HG02588 (cell line): ENCODE measurements at regions not wholly inside any gene's neighbourhood (a gene's known extent, or its start where the extent isn't known, plus 50 kb on each side); places are given as distances from the start of the nearest gene placed in this dataset.
"Not testable (repeated sequence)": the region's sequence is repeated elsewhere in the genome, so short reads cannot be mapped to it uniquely, and the experiment has no call there.

Experiments used
- ATAC-seq: cut with Tn5 transposase; IDR thresholded peaks from one replicate; pipeline ENCODE4 v1.9.1; 2021; ENCODE audit warnings: mild to moderate bottlenecking, moderate library complexity; ENCODE audit not compliant: unreplicated experiment

DNA sequence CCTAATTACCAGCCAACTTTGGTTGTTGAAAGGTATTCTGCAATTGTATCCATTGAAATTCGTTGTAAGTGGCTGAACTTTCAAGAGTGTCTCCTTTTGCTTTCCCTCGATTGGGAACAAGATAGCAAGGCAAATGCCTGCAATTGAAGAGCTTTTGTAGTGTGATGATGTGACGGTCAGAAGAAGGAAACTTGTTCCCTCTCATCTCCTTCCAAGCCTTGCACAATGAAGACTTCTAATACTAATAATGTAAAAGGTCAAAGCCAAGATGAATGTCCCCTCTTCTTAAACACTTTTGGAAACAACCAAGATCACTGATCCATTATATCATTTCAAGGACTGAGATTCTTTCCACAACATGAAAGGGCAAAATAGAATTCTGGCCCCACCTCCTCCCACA lies 101.9 kb upstream of the LMCD1 start:
- ATAC-seq = no peak

DNA sequence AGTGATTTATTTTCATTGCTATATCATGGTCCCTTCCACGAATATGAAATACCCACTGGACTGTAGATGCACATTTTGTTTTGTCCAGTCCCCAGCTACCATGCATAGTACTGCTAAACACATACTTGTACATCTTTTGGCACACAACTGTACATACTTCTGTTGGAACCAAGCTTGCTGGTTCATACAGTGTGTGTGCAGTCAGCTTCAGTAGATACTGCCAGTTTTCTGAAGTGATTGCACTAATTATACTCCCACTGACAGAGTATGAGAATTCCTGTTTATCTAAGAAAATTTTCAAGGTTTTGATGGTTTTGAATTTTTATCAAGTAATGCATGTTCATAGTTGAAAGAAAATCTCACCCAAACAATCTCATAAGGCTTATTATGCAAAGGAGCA lies 100.7 kb upstream of the LMCD1 start:
- ATAC-seq = no peak

DNA sequence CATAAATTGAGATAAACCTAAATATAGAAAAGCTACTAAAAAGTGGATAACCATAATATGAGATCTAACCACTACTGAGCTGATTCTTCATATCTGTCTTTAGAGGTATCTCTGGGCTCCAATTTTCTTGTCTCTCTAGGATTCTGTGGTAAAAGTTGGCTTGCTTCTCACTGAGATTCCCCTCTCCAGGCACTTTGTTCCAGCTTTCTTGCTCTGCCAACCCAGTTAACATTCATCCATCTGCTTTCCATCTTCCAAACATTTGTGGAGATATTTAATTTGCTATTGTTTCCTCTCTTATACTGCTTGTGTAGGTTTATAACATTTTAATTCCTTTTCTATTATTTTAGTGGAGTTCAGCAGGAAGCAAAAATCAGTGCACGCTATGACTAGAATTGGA lies 97.6 kb upstream of the LMCD1 start:
- no peak for ATAC-seq

- ATAC-seq = no peak
Observed at GRCh38 chr3:8405144-8405543, 96.5 kb upstream of the LMCD1 start.

DNA sequence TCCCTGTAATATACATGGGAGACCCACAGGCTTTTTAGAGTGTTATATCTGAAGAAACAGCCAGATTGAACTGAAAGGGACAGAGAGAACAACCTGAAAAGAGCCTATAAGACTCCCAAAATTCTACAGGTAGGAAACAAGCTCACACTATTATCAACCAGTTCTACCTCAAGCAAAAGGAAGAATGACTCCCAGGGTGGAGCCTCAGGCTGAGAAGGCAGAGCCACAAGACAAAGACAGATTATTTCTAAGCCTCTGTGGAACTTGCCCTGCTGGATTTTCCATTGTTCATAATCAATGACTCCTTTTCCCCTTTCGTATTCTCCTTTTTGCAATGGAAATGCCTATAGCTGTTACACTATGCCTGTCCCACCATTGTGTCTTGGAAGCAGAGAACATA lies 95.1 kb upstream of the LMCD1 start:
- ATAC-seq = no peak

DNA sequence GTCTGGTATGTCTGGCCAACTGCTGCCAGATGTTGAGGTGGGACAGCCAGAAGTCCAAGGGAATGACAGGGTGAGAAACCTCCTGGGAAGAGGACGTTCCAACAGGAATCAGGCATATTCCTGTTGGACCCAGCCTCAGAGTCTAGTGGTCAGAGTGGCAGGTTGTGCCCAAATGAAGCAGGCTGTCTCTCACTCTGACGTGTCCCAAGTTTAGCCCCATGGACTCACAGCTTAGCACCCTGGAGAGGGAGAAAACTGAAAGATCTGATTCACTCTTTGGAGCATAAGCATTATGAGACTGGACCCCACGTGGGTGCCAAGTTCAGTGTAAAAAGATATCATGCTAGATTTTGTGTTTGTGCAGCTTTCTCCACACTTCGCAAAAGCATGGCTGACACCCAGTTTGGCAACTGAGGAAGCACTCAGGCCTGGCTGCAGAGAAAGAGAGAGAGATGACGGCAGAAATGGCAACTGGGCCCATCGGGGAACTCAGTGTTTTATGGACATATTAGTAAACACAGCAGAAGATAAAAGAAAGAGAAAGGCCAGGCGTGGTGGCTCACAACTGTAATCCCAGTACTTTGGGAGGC lies 88.2 kb upstream of the LMCD1 start:
- ATAC-seq = no peak

- ATAC-seq = no peak
Observed at GRCh38 chr3:8416965-8417364, 84.7 kb upstream of the LMCD1 start.

DNA sequence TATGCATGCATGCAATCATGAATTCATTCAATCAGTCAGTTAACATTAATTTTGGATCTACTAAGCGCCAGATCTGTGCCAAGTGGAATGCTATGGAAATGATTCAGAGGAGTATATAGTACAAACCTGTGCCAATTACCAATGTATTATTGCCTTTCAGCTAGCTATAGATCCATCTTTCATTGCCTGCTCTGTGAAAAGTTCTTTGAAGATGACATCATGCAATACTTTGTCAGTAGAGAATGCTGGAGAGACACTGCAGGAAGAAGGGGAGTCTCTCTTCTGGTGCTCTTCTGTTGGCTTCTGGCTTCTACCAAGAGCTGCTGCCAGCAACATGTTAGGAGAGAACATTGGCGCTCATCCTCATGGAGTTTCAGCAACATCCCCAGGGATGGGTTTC lies 81.0 kb upstream of the LMCD1 start:
- no peak for ATAC-seq

DNA sequence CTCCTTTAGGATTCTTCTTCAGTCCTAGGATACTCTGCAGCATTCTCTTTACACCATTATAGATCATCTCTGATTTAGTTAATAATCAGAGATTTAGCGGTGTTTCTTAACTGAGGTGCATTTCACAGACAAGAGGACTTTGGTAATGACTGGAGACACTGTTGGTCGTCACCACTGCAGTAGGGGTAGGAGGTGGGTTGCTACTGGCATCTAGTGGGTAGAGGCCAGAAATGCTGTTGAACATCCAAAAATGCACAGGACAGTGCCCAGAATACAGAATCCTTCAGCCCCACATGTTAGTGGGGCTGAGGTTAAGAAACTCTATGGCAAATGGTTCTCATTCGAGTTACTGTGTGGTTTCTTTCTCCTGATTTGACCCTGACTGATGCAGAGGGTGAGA lies 80.4 kb upstream of the LMCD1 start:
- no peak for ATAC-seq

GRCh38 chr3:8421711-8422110 lies 79.9 kb upstream of the LMCD1 start:
- no peak for ATAC-seq

DNA sequence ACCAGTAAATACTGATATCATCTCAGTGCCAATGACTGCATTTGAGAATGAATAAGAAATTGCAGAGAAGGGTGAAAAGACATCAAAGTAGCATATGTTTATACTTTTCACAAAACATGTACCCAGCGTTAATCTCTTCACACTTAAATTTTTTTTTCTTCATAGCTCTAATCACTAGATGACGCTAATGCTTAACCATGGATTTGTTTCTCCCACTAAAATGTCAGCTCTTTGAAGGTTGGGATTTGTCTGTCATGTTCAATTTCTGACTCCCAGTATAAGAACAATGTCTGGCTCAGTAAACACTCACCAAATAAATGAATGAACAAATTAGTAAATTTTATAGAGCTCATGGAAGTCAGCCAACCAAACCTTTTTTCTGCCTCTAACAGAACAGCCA lies 78.3 kb upstream of the LMCD1 start:
- no peak for ATAC-seq

- ATAC-seq = no peak
Observed at GRCh38 chr3:8424281-8424680, 77.3 kb upstream of the LMCD1 start.

GRCh38 chr3:8436661-8437287 lies 64.8 kb upstream of the LMCD1 start:
- no peak for ATAC-seq

GRCh38 chr3:8438507-8439079 lies 63.0 kb upstream of the LMCD1 start:
- ATAC-seq = no peak

DNA sequence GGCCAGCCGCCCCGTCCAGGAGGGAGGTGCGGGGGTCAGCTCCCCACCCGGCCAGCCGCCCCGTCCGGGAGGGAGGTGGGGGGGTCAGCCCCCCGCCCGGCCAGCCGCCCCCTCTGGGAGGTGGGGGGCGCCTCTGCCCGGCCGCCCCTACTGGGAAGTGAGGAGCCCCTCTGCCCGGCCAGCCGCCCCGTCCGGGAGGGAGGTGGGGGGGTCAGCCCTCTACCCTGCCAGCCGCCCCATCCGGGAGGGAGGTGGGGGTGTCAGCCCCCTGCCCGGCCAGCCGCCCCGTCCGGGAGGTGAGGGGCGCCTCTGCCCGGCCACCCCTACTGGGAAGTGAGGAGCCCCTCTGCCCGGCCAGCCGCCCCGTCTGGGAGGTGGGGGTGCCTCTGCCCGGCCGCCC lies 61.5 kb upstream of the LMCD1 start:
- not testable (repeated sequence) for ATAC-seq

DNA sequence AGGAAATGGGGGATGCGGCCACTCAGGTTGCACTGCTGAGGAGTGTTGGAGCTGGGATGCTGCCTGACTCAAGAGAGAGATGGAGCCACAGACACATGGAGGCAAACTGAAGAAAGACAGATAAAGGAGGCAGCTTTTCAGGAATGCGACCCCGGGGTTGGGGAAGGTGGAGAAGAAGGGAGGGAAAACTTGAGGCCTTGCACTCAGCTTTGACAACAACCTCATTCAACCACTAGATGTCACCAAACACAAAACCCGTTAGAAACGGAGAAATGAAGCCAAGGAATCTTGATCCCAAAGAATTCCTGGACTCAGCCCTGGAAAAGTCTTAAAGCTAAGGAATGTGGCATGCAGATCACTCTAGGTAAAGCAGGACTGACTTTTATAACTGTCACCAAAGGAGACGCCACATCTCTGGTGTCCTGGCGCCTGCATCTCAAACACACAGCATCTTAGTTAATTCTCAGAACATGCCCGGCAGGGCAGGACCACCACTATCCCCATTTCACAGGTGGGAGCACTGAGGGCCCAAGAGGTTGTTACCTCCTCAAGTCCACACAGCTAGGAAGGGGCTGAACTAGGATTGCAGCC lies 59.6 kb upstream of the LMCD1 start:
- ATAC-seq = no peak

DNA sequence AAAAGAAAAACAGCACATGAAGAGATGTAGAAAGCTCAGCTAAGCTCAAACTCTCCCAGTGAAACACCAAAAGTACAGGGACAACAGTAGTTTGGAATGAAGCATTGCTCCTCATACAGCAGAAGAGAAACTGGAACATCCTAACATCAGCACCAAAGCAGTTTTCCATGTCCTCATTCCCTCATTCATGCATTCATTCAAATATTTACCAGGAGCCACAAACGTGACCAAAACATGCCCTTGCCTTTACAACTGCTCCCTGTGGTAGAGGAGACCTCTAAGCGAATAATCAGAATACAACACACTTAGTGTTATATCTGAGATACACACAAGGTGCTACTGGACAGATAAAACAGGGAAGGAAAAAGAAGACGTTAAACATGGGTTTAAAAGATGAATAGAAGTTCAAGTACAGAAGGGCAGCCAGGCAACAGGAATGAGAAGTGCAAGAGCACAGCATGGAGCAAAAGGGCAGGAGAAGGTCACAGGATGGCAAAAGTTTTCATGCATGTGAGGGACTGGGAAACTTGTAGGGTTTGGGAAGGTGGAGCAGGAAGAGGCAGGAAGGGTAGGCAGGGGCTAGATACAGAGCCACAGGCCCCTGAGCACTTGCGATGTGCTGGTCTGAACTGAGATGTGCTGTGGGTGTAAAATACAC lies 58.5 kb upstream of the LMCD1 start:
- ATAC-seq = no peak

DNA sequence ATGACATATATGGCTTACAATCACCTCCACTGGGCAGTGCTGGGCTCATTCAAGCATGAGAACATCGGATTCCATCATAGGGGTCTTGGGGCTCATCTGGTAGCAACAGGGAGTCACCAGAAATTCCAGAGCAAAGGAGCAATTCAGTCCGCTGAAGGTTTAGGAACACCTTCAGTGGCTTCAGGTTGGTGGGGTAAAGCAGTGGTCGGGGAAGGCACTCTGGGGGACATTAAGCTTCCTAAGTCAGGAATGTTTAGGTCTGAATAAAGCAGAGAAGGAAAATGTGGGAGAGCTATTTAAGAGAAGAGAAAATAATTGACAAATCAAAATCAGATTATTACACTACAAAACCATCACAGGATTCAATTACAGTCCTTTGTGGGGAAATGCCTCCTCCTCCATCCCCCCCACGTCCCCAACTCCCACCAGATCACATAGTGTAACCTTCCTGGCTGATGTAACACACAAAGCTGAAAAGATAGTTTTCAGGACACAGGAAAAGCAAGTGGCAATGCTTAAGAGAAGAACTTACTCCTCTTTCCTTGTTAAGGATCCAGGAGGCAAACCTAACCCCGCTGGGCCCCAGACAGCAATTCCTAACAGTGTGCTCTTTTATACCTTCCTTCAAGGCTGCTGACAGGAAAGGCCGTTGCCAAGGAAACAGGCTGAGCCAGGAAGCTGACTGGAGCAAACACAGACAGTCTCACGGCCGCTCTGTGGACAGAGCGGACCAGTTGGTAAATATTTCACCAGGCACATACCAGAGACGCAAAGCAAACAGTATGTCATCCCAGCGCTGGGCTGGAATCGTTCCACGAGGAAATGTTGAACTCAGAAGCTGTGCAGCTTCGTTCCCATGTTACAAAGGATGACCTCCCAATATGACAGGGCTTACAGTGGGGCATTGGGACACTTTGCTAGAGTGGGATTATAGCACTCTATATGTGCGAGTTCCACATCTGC lies 57.5 kb upstream of the LMCD1 start:
- no peak for ATAC-seq

GRCh38 chr3:8444883-8445282 lies 56.7 kb upstream of the LMCD1 start:
- ATAC-seq = no peak

DNA sequence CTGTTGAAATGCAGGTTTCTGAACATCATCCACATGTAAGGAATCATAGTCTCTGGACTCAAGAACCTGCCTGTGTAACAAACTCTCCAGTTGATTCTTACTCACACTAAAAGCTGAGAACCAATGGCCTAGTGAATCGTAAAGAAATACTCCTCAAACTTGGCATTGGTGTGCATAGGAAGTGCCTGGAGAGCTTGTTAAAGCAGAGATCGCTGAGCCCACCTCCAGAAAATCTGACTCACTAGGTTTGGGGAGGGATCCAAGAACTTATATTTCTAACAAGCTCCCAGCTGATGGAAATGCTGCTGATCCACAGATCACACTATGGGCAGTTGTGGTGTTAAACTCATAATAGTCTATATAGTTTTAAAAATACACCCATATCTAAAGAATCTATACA lies 55.8 kb upstream of the LMCD1 start:
- no peak for ATAC-seq

DNA sequence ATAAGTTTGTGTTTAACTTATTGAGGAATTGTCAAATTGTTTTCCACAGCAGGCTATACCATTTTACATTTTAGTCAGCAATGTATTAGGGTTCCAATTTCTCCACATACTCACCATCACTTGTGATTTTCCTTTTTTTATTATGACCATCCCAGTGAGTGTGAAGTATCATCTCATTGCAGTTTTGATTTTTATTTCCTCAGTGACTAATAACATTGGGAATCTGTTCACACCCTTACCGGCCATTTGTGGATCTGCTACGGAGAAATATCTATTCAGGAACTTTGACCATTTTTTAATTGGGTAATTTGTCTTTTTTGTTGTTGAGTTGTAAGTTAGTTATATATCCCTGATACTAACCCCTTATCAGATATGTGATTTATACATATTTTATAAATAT lies 54.8 kb upstream of the LMCD1 start:
- no peak for ATAC-seq
